ENCODE measurements at regions not wholly inside any gene's neighbourhood (a gene's known extent, or its start where the extent isn't known, plus 50 kb on each side); places are given as distances from the start of the nearest gene placed in this dataset.
A peak's percentile ranks its signal among the peaks of the same experiment; 100 is the strongest.
"Not testable (repeated sequence)": the region's sequence is repeated elsewhere in the genome, so short reads cannot be mapped to it uniquely, and the experiment has no call there.

GRCh38 chr11:129751511-129751910, 64.1 kb upstream of the TMEM45B start:
- peaks cover 0 to 6% (median 3%) of the 10 kb centered on the region in 11 experiments; a peak in 2 of 22 replicates for H3K27me3 ChIP-seq
- TF ChIP-seq Cebpa-rat (IDR thresholded peaks at IDR 0.05) = no peak
- no peak overlapping the region for H3K4me2 ChIP-seq
- H3K4me1 ChIP-seq = peaks cover 0 to 4% (median 0%) of the 10 kb centered on the region in 10 experiments; a peak in 1 of 20 replicates
- no peak overlapping the region for H3K27ac ChIP-seq
- H3K4me3 ChIP-seq = no peak overlapping the region
- H4K20me1 ChIP-seq = no peaks in the 10 kb centered on the region
- H3K9ac ChIP-seq = no peak overlapping the region
- peaks cover 0 to 17% (median 9%) of the 10 kb centered on the region in 11 experiments; a peak in 12 of 22 replicates for H3K9me3 ChIP-seq (replicated peaks in 1 of 11)
- H3K36me3 ChIP-seq = no peaks in the 10 kb centered on the region

DNA sequence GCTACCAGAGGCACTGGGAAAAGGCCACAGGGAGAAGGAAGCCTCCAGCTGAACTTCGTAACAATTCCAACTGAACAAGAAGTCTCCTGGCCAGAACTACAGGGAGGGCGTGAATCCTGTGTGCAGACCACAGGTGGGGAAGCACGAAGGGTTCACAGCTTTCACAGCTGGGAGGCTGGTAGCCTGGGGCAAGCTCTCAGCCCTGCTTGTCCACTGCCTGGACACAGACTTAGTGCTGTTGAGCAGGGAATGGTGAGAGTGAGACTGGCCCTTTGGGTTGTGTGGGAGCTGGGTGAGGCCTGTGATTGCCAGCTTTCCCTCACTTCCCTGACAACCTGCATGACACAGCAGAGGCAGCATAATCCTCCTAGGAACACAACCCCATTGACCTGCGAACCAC, 52.1 kb upstream of the TMEM45B start:
- Histone ChIP-seq H3K9me3 (replicated peaks in 1 of 11) (peaks cover 0 to 10% (median 3%) of the 10 kb centered on the region in 11 experiments; a peak in 6 of 22 replicates), H3K4me2 (peak overlapping the region in 8 of 11 experiments; percentile 18 to 58 (median 52); a peak in 14 of 22 replicates), H3K4me1 (peaks cover 0 to 12% (median 10%) of the 10 kb centered on the region in 10 experiments; a peak in 14 of 20 replicates)
- H3K9ac ChIP-seq, H3K36me3 ChIP-seq, H3K27ac ChIP-seq, H3K27me3 ChIP-seq, H3K4me3 ChIP-seq, H4K20me1 ChIP-seq: not testable (repeated sequence)

DNA sequence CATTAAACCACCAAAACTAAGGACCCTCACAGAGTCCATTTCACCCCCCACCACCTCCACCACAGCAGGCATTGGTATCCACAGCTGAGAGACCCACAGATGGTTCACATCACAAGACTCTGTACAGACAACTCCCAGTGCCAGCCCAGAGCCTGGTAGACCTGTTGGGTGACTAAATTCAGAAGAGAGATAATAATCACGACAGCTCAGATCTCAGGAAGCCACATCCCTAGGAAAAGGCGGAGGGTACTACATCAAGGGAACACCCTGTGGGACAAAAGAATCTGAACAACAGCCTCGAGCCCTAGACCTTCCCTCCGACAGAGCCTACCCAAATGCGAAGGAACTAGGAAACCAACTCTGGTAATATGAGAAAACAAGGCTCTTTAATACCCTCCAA, 51.4 kb upstream of the TMEM45B start:
- H3K9me3 ChIP-seq (replicated peaks in 1 of 11) = peaks cover 0 to 16% (median 7%) of the 10 kb centered on the region in 11 experiments; a peak in 6 of 22 replicates
- H3K27ac ChIP-seq, H3K27me3 ChIP-seq, H3K4me3 ChIP-seq, H4K20me1 ChIP-seq, H3K36me3 ChIP-seq, H3K9ac ChIP-seq: not testable (repeated sequence)
- H3K4me1 ChIP-seq = peaks cover 0 to 12% (median 10%) of the 10 kb centered on the region in 10 experiments; a peak in 14 of 20 replicates
- peak overlapping the region in 8 of 11 experiments; percentile 18 to 58 (median 52); a peak in 14 of 22 replicates for H3K4me2 ChIP-seq
